Thoracic aorta (tissue), 2 donors: ENCODE measurements at regions not wholly inside any gene's neighbourhood (a gene's known extent, or its start where the extent isn't known, plus 50 kb on each side); places are given as distances from the start of the nearest gene placed in this dataset.

ENCODE experiments used
- ATAC-seq: fragments of 150-250 bp; one replicate; pipeline ENCODE4 v1.8.0; 2017; ENCODE audit warnings: low read depth; ENCODE audit not compliant: insufficient number of reproducible peaks, low FRiP score
- DNase-seq: peaks from one replicate; pipeline ENCODE4 v3.0.0-alpha.2; 2020; ENCODE audit warnings: low spot score
- H3K27ac ChIP-seq, 2 donors: fragments of 200-600 bp; sonication (generic); 1 replicate in 1 of 2; 2 replicates in 1 of 2; pipeline ENCODE4 v1.5.1; 2016; ENCODE audit warnings: mild to moderate bottlenecking in 2 of 2, moderate library complexity in 2 of 2
- H3K27me3 ChIP-seq: fragments of 200-600 bp; sonication (generic); replicated peaks from 2 replicates; pipeline ENCODE4 v1.6.0; 2016; ENCODE audit warnings: mild to moderate bottlenecking; ENCODE audit not compliant: insufficient read depth
- H3K36me3 ChIP-seq: fragments of 200-600 bp; sonication (generic); one replicate; pipeline ENCODE4 v1.5.1; 2016
- H3K4me1 ChIP-seq, 2 donors: fragments of 200-600 bp; sonication (generic); 1 replicate in 1 of 2; 2 replicates in 1 of 2; pipeline versions ENCODE4 v1.5.1 to v1.6.0; 2016; ENCODE audit warnings: low read depth in 2 of 2, mild to moderate bottlenecking in 1 of 2; ENCODE audit not compliant: control insufficient read depth in 1 of 2
- H3K4me3 ChIP-seq: fragments of 200-600 bp; sonication (generic); 2 replicates; pipeline ENCODE4 v1.5.1; 2016; ENCODE audit warnings: mild to moderate bottlenecking
- H3K9me3 ChIP-seq: fragments of 200-600 bp; sonication (generic); 2 replicates; pipeline ENCODE4 v1.5.1; 2016
- CTCF ChIP-seq: fragments of 200-600 bp; sonication (generic); IDR thresholded peaks from one replicate; pipeline ENCODE4 v1.5.1; 2019; ENCODE audit warnings: antibody characterized with exemption

- Histone ChIP-seq H3K4me1 (no peaks in the 10 kb centered on the region), H3K9me3 (no peaks in the 10 kb centered on the region), H3K36me3 (no peaks in the 10 kb centered on the region), H3K4me3 (no peak overlapping the region), H3K27ac (no peak overlapping the region), H3K27me3 (no peaks in the 10 kb centered on the region)
- ATAC-seq (no peak), DNase-seq (no peak)
- no peak for TF ChIP-seq CTCF
These were observed 209.9 kb upstream of the CTNNB1 start for GRCh38 chr3:40989141-40990061.

GRCh38 chr3:40990062-40990456 lies 209.2 kb upstream of the CTNNB1 start:
- Histone ChIP-seq H3K27ac (no peak overlapping the region), H3K36me3 (no peaks in the 10 kb centered on the region), H3K9me3 (no peaks in the 10 kb centered on the region), H3K4me3 (no peak overlapping the region), H3K4me1 (no peaks in the 10 kb centered on the region), H3K27me3 (no peaks in the 10 kb centered on the region)
- DNase-seq (no peak), ATAC-seq (no peak)
- no peak for TF ChIP-seq CTCF

GRCh38 chr3:40992023-40992422 lies 207.3 kb upstream of the CTNNB1 start:
- Histone ChIP-seq H3K4me3 (no peak overlapping the region), H3K36me3 (no peaks in the 10 kb centered on the region), H3K9me3 (no peaks in the 10 kb centered on the region), H3K27ac (no peak overlapping the region), H3K27me3 (no peaks in the 10 kb centered on the region), H3K4me1 (no peaks in the 10 kb centered on the region)
- no peak for TF ChIP-seq CTCF
- ATAC-seq (no peak), DNase-seq (no peak)

- H3K27ac ChIP-seq: no peak overlapping the region
- no peak for ATAC-seq
- no peak overlapping the region for H3K4me3 ChIP-seq
- no peak for DNase-seq
- peaks cover 0 to 10% of the 10 kb centered on the region in 2 donors for H3K4me1 ChIP-seq
- TF ChIP-seq CTCF: no peak
- H3K36me3 ChIP-seq: no peaks in the 10 kb centered on the region
- H3K9me3 ChIP-seq: no peaks in the 10 kb centered on the region
- H3K27me3 ChIP-seq: no peaks in the 10 kb centered on the region
These were observed 204.7 kb upstream of the CTNNB1 start for GRCh38 chr3:40994611-40995010.

GRCh38 chr3:40995271-40995670 lies 204.0 kb upstream of the CTNNB1 start:
- no peaks in the 10 kb centered on the region for H3K36me3 ChIP-seq
- H3K9me3 ChIP-seq: no peaks in the 10 kb centered on the region
- H3K4me1 ChIP-seq: peaks cover 6 to 16% of the 10 kb centered on the region in 2 donors
- H3K27me3 ChIP-seq: no peaks in the 10 kb centered on the region
- no peak overlapping the region for H3K27ac ChIP-seq
- TF ChIP-seq CTCF: no peak
- ATAC-seq (no peak), DNase-seq (no peak)
- H3K4me3 ChIP-seq: no peak overlapping the region
